Transverse colon (tissue), 4 donors: ENCODE measurements at regions not wholly inside any gene's neighbourhood (a gene's known extent, or its start where the extent isn't known, plus 50 kb on each side); places are given as distances from the start of the nearest gene placed in this dataset.

Source experiments
- DNase-seq: peaks from one replicate; pipeline ENCODE4 v3.0.0-alpha.2; 2019
- H3K27ac ChIP-seq, 4 donors: fragments of 200-600 bp; sonication (generic); 2 replicates each; pipeline ENCODE4 v1.5.1; 2016 to 2018; ENCODE audit warnings: inconsistent platforms in 4 of 4
- H3K27me3 ChIP-seq: fragments of 200-600 bp; sonication (generic); 2 replicates; pipeline ENCODE4 v1.5.1; 2017; ENCODE audit warnings: inconsistent platforms
- H3K36me3 ChIP-seq, 4 donors: fragments of 200-600 bp; sonication (generic); 2 replicates each; pipeline ENCODE4 v1.5.1; 2017 to 2019; ENCODE audit warnings: inconsistent platforms in 4 of 4
- H3K4me1 ChIP-seq, 4 donors: fragments of 200-600 bp; sonication (generic); 2 replicates each; pipeline ENCODE4 v1.5.1; 2017 to 2020; ENCODE audit warnings: inconsistent platforms in 4 of 4
- H3K4me3 ChIP-seq, 4 donors: fragments of 200-600 bp; sonication (generic); 1 replicate in 1 of 4; 2 replicates in 3 of 4; pipeline versions ENCODE4 v1.5.1 to v1.6.1; 2017 to 2019; ENCODE audit warnings: inconsistent platforms in 4 of 4
- H3K9me3 ChIP-seq, 2 donors: fragments of 200-600 bp; sonication (generic); 2 replicates each; pipeline ENCODE4 v1.5.1; 2017 to 2019; ENCODE audit warnings: inconsistent platforms in 2 of 2
- EP300 ChIP-seq: sonication (generic); formaldehyde crosslinking; IDR thresholded peaks from one replicate; pipeline ENCODE4 v1.6.1; 2017; ENCODE audit warnings: antibody characterized with exemption, low read depth
- POLR2A ChIP-seq: fragments of 450-650 bp; IDR thresholded peaks from one replicate; pipeline ENCODE4 v1.6.1; 2016; ENCODE audit warnings: antibody characterized with exemption, mild to moderate bottlenecking, moderate library complexity
- POLR2AphosphoS5 ChIP-seq, 3 donors: sonication (generic); formaldehyde crosslinking; IDR thresholded peaks; one replicate each; pipeline ENCODE4 v1.6.1; 2016; ENCODE audit warnings: antibody characterized with exemption in 3 of 3
- WGBS, 2 donors: methylation state at CpG; one replicate each; pipeline ENCODE4 v1.1.5; 2018; ENCODE audit warnings: low coverage in 1 of 2; 5-methylcytosine and 5-hydroxymethylcytosine counted together
- in situ Hi-C, 4 donors: fragments of 200-750 bp; cut with MboI; loops; one replicate each; pipeline versions ENCODE4 v1.15.0 to v1.15.1; 2017; ENCODE audit warnings: low sequenced_read_pairs in 3 of 4, low pct_ligation_motif_present in 1 of 4, low pct_unique_long_range_greater_than_20kb in 1 of 4
- intact Hi-C: fragments of 100-400 bp; cut with DNase I; formaldehyde crosslinking; loops from one replicate; pipeline ENCODE4 v1.15.1; 2023; ENCODE audit warnings: low total_unique reads
- TF ChIP-seq, protein P1 (sequence below), 5 experiments: fragments of 200-600 bp in 3 of 5; fragments of 450-650 bp in 2 of 5; sonication (generic) in 3 of 5; IDR thresholded peaks; 1 replicate in 2 of 5; 2 replicates in 3 of 5; pipeline ENCODE4 v1.5.1; 2016 to 2017; ENCODE audit warnings: antibody characterized with exemption in 5 of 5, inconsistent platforms in 3 of 5, mild to moderate bottlenecking in 2 of 5, moderate library complexity in 1 of 5

DNA sequence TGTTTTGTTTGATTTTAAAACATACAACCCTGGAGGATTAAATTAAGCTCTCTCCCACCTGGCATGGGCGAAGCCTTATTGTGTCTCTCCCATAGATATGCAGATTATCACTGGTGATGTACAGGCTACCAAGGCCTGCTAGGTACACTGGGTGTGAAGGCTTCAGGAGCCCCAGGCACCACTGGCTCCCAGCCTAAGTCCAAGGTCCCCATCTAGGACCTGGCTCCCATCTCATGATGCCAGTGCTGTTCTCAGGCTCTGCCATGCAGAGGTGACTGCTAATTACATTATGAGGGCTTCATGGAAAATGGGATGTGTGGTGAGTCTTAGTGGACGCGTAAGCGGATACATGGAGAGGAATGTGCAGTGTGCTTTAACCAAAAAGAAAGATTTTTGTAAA is 201.2 kb upstream of the KLHL29 start:
- Histone ChIP-seq H3K27me3 (no peaks in the 10 kb centered on the region), H3K4me1 (no peaks in the 10 kb centered on the region), H3K36me3 (no peaks in the 10 kb centered on the region), H3K27ac (no peak overlapping the region), H3K9me3 (peaks cover 0 to 4% of the 10 kb centered on the region in 2 donors), H3K4me3 (no peak overlapping the region)
- no peak for DNase-seq
- TF ChIP-seq, protein P1, sequence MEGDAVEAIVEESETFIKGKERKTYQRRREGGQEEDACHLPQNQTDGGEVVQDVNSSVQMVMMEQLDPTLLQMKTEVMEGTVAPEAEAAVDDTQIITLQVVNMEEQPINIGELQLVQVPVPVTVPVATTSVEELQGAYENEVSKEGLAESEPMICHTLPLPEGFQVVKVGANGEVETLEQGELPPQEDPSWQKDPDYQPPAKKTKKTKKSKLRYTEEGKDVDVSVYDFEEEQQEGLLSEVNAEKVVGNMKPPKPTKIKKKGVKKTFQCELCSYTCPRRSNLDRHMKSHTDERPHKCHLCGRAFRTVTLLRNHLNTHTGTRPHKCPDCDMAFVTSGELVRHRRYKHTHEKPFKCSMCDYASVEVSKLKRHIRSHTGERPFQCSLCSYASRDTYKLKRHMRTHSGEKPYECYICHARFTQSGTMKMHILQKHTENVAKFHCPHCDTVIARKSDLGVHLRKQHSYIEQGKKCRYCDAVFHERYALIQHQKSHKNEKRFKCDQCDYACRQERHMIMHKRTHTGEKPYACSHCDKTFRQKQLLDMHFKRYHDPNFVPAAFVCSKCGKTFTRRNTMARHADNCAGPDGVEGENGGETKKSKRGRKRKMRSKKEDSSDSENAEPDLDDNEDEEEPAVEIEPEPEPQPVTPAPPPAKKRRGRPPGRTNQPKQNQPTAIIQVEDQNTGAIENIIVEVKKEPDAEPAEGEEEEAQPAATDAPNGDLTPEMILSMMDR (IDR thresholded peaks at IDR 0.05) = no peak
- no peak for TF ChIP-seq POLR2AphosphoS5 (IDR thresholded peaks at IDR 0.05)
- WGBS, 2 donors = 89 to 100% methylated on average over 3 to 4 of the region's 4 CpGs
- intact Hi-C loops = no loop called here
- in situ Hi-C loops = no loop called here

DNA sequence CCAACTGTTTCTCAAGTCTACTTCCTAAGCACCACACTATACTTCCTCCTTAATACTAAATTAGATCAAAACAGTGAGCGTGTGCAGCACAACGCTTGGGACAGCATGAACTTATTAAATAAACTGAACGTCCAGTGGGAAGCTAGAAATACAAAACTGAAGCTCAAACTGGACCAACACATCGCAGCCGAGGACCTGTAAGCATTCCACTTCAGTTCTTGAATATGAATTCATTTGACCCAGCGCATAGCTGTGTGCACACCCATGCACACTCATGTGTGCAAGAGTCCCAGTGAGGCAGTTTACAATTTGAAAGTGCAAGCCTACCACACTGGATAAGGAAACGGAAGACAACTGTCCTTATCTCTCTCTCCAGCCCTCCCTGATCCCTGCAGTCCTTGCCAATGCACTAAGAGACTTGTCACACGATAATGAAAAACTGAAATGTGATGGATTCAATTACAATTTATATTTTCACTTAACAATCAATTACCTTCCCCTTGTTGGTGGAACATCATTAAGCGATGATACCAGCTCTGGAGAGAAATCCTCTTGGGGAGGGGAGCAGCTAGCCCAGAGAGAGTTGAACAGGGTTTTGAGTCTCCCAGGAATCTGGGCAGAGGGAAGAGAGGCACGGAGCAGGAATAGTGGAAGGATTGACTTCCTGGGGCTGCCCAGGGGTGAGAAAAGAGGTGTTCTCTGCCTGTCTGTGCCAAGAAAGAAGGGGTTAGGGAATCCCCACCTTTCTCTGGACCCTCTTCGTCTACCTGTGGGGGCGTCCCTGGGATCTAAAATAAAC is 186.5 kb upstream of the KLHL29 start:
- Histone ChIP-seq H3K4me3 (no peak overlapping the region), H3K36me3 (no peaks in the 10 kb centered on the region), H3K4me1 (no peaks in the 10 kb centered on the region), H3K9me3 (no peaks in the 10 kb centered on the region), H3K27me3 (no peaks in the 10 kb centered on the region), H3K27ac (no peak overlapping the region)
- no peak for TF ChIP-seq POLR2A
- TF ChIP-seq EP300 = no peak
- TF ChIP-seq, protein P1 (IDR thresholded peaks at IDR 0.05) = no peak
- TF ChIP-seq POLR2AphosphoS5 (IDR thresholded peaks at IDR 0.05) = no peak
- 85 to 86% methylated on average over 8 to 12 of the region's 12 CpGs for WGBS, 2 donors
- intact Hi-C loops (no loop called here), in situ Hi-C loops (no loop called here)
- DNase-seq = no peak

DNA sequence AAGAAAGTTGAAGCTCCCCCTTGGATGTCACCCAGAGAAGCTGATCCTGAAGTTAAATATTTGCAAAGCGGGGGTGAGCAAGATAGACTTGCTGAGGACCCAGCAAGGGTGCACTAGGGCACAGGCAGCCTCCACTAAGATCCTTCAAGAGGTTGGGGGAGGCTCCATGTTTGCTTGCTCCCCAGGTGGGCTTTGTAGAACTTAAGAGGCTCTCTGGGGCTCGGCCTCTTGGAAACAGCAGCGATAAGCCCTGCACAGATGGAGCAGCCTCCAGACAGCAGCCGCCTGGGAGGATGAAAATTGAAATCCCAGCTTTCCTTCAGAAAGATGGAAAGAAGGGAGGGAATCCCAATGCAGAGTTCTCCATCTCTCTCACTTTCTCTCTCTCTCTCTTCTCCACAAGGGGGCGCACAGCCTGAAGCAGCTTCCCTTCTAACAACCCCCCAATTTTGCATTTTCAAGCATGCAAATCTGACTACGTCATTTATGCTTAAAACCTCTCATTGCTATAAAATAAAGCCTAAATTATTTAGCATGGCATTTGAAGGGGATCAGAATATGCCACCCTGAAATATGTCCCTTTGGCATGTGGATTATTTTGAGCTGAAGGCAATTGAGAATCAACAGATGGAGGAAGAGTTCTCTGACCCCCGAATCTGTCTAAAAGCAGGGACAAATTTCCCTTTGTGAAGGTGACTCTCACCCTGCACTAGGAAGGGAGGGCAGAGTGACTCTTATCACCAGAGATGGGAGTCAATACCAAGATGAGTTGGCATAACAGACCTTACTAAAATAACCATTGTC is 185.7 kb upstream of the KLHL29 start:
- Histone ChIP-seq H3K27me3 (no peaks in the 10 kb centered on the region), H3K9me3 (no peaks in the 10 kb centered on the region), H3K36me3 (no peaks in the 10 kb centered on the region), H3K4me1 (no peaks in the 10 kb centered on the region), H3K4me3 (no peak overlapping the region), H3K27ac (no peak overlapping the region)
- in situ Hi-C loops = no loop called here
- no peak for DNase-seq
- TF ChIP-seq, protein P1 (IDR thresholded peaks at IDR 0.05) = peak in 2 of 5 experiments; percentile 14 to 32
- TF ChIP-seq EP300 = no peak
- intact Hi-C loops = no loop called here
- WGBS, 2 donors = 85 to 94% methylated on average over 3 to 7 of the region's 7 CpGs

DNA sequence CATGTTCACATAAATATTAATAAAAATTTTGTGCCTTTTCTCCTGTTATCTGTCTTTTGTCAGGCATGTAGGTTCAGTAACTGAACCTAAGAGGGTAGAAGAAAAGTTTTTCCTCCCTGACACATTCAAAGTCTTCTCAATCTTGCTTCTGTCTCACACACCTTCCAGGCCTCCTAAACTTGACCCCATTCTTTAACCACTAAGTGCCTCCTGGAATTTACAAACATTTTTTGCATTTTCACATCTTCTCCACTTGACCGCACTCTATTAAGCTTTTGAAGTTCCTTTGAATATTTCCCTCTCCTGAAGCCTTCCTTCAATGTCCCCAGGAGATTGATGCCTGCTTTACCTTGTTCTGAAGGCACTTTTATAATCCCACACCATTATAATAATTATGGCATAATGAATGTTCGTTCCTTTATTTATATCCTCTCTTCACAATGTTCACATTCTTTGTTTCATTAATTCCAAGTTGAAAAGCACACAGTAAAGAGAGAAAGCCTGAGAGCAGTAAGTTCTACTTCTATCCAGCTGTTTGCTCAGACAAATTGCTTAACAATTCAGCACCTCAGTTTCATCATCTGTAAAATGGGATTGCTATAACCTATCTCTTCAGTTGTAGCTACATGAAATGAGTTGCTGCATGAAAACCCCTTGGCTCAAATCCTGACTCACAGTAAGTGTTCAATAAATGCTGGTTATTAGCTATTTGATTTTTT is 184.8 kb upstream of the KLHL29 start:
- H3K9me3 ChIP-seq = no peaks in the 10 kb centered on the region
- in situ Hi-C loops (no loop called here), intact Hi-C loops (no loop called here)
- no peaks in the 10 kb centered on the region for H3K36me3 ChIP-seq
- H3K27ac ChIP-seq = no peak overlapping the region
- no peaks in the 10 kb centered on the region for H3K4me1 ChIP-seq
- TF ChIP-seq POLR2AphosphoS5 (IDR thresholded peaks at IDR 0.05) = no peak
- no peak for TF ChIP-seq EP300
- TF ChIP-seq, protein P1 (IDR thresholded peaks at IDR 0.05) = no peak
- TF ChIP-seq POLR2A = no peak
- WGBS, 2 donors = 82 to 87% methylated on average over 2 of the region's 2 CpGs
- no peak overlapping the region for H3K4me3 ChIP-seq
- H3K27me3 ChIP-seq = no peaks in the 10 kb centered on the region
- DNase-seq = no peak
